Pulmonary artery endothelial cell (primary cell): ENCODE measurements at regions not wholly inside any gene's neighbourhood (a gene's known extent, or its start where the extent isn't known, plus 50 kb on each side); places are given as distances from the start of the nearest gene placed in this dataset.

Experiments used
- DNase-seq: peaks from one replicate; pipeline ENCODE4 v3.0.0-alpha.2; 2011; ENCODE audit warnings: low read depth, low spot score

GRCh38 chr5:34502581-34502980 is 153.5 kb upstream of the RAI14 start:
- no peak for DNase-seq

GRCh38 chr5:34503379-34504253 is 152.5 kb upstream of the RAI14 start:
- no peak for DNase-seq

- no peak for DNase-seq
These were observed 151.2 kb upstream of the RAI14 start for GRCh38 chr5:34504967-34505366.

GRCh38 chr5:34505731-34506130 is 150.4 kb upstream of the RAI14 start:
- DNase-seq, result no peak

- DNase-seq, result no peak
These were observed 148.2 kb upstream of the RAI14 start for GRCh38 chr5:34507933-34508332.

GRCh38 chr5:34509392-34509791 is 146.7 kb upstream of the RAI14 start:
- no peak for DNase-seq

- no peak for DNase-seq
These were observed 146.1 kb upstream of the RAI14 start for GRCh38 chr5:34510002-34510401.

GRCh38 chr5:34511063-34511462 is 145.1 kb upstream of the RAI14 start:
- no peak for DNase-seq

GRCh38 chr5:34511481-34511880 is 144.6 kb upstream of the RAI14 start:
- no peak for DNase-seq

GRCh38 chr5:34511915-34512314 is 144.2 kb upstream of the RAI14 start:
- DNase-seq, result no peak

GRCh38 chr5:34516166-34516565 is 140.0 kb upstream of the RAI14 start:
- DNase-seq, result no peak

- DNase-seq, result no peak
These were observed 139.4 kb upstream of the RAI14 start for GRCh38 chr5:34516686-34517085.

GRCh38 chr5:34517249-34517648 is 138.9 kb upstream of the RAI14 start:
- DNase-seq, result no peak

- peak; percentile 75 for DNase-seq
These were observed 136.5 kb upstream of the RAI14 start for GRCh38 chr5:34519489-34520220.

GRCh38 chr5:34521628-34522290 is 134.4 kb upstream of the RAI14 start:
- no peak for DNase-seq

GRCh38 chr5:34522599-34523386 is 133.3 kb upstream of the RAI14 start:
- DNase-seq, result peak; percentile 85

GRCh38 chr5:34523387-34523726 is 132.8 kb upstream of the RAI14 start:
- no peak for DNase-seq

GRCh38 chr5:34524123-34524522 is 132.0 kb upstream of the RAI14 start:
- no peak for DNase-seq

- DNase-seq, result peak; percentile 72
These were observed 130.4 kb upstream of the RAI14 start for GRCh38 chr5:34525761-34526160.

- DNase-seq, result no peak
These were observed 129.3 kb upstream of the RAI14 start for GRCh38 chr5:34526682-34527305.
